Globus pallidus (tissue), 1 donor: ENCODE measurements at regions not wholly inside any gene's neighbourhood (a gene's known extent, or its start where the extent isn't known, plus 50 kb on each side); places are given as distances from the start of the nearest gene placed in this dataset.
"Not testable (repeated sequence)": the region's sequence is repeated elsewhere in the genome, so short reads cannot be mapped to it uniquely, and the experiment has no call there.

Source experiments
- DNase-seq: peaks from one replicate; pipeline ENCODE4 v3.0.0-alpha.2; 2015; ENCODE audit warnings: low spot score

DNA sequence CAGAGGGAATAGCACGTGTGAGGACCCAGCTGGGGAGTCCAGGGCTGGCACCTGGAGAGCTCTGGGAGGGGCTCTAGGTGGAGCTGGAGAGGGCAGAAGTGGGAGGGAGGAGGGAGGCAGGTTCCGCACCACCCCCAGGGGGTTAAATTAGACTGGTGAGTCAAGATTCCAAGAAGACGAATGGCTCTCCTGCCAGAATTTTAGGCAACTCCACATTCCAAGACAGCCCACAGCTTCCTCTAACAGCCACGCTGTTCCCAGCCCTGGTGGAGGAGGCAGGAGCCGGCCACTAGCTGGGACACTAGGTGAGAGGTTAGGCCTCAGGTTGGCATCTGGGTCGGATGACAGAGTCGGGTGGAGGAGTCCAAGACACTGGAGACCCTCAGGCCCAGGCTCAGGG is 60.2 kb downstream of the TFAP2C start:
- no peak for DNase-seq

DNA sequence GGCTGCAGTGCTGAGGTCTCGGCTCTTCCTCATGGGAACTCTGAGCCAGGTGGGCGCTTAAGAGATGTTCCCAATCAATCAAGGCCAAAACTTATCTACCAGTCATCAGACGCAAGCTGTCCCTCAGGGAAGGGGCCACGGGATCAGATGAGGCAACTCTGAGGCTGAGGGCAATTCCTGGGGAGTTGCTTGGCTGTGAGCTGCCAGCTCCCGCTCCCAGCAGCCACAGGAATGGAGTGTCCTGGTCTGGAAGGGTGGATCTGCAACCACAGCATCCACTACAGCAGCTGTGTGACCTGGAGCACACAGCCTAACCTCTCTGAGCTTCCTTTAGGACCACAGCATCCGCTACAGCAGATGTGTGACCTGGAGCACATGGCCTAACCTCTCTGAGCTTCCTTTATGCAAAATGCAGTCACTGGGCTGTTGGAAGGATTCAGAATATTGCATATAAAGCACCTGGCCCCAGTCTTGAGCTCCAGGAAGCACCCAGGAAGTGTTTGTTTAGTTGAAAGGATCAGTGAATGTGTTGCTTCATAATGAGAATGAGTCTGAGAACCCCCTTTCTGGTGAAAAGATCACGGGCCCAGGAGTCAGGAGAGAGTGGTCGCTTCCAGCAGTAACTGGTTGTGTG is 60.9 kb downstream of the TFAP2C start:
- DNase-seq = no peak

DNA sequence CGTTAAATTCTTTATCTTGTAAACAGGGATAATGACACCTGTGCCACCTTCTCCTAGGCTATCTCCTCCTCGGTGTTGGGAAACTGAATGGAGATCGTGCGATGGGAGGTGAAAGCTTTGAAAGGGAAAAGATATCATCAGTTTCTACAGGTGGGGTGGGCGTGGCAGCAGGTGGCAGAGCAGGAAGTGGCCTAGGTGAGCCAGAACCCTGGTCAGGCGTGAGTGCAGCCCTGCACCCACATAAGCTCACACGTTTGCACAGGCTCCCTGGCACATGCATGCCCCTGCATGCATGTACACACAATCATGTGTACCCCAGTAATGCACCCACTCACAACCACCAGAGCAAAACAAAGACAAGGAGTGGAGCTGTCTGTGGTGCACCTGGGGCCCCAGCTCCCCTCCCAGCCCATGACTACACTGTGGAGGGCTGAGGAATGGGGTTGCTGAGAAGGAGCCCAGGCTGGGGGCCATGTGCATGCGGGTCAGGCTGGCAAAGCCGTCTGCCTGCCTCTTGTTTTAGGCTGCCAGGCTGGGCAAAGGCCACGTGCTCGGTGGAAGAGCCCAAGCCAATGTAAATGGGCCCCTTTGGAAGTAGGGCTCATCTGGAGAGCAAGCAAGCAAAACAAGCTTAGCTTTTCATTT is 61.5 kb downstream of the TFAP2C start:
- no peak for DNase-seq

DNA sequence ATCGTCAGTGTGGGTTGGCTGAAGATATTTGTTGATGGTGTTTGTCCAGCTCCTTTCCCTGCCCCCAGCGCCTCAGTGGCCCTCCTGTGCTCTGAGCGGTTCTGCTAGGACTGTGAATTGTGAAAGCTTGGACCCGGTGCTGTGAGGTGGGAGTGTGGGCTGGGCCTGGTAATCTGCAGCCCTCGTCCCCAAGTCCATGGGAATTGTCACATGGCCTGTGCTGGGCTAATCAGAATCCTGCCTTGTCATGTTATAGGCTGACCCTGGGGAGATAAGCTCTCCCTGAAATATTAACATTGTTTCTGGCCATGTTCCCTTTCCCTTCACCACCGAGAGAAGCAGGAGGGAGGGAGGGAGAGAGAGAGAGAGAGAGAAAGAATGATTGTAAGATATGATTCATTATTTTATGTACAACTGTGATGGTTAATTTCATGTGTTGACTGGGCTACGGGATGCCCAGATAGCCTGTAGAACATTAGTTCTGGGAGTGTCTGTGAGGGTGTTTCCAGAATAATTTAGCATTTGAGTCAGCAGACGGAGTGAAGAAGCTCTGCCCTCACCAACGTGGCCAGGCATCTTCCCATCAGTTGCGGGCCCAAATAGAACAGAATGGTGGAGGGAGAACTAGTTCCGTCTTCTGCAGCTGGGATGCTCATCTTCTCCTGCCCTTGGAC is 62.4 kb downstream of the TFAP2C start:
- DNase-seq = no peak

GRCh38 chr20:56693217-56693616 is 64.1 kb downstream of the TFAP2C start:
- DNase-seq = no peak

GRCh38 chr20:56697476-56697875 is 68.4 kb downstream of the TFAP2C start:
- no peak for DNase-seq

DNA sequence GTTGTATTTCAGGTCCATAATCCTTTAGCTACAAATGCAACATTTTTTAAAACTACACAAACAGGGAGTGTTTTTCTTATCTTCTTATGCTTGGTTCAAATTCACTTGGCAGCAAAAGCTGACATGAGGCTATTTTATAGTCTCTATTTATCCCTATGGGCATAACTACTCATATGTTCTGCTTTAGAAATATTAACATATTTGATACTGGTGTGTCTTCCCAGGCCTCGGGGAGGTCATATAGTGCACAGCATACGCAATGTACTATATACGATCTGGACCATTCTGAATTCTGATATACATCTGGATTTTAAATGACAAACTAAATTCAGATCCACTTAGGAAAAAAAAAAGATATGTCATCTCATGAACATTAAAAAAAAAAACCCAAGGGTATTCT is 69.2 kb downstream of the TFAP2C start:
- DNase-seq = no peak

DNA sequence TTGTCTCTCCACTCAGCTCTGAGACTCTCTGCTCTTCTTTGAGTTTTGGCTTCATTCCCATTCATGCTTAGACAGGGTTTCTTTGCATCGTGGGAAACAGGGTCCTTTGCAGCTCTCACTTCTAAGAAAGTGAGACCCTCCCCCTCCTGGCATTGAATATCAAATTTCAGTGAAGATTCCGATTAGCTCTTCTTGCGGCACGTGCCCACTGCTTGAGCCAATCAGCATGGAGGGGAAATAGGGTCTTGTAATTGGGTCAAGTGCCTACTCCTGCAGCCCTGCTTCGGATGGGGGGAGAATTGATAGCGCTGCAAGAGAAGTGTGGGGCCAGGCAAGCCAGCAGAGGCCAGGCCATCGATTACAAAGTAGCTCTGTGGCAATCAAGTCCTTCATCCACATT is 69.6 kb downstream of the TFAP2C start:
- DNase-seq = no peak

DNA sequence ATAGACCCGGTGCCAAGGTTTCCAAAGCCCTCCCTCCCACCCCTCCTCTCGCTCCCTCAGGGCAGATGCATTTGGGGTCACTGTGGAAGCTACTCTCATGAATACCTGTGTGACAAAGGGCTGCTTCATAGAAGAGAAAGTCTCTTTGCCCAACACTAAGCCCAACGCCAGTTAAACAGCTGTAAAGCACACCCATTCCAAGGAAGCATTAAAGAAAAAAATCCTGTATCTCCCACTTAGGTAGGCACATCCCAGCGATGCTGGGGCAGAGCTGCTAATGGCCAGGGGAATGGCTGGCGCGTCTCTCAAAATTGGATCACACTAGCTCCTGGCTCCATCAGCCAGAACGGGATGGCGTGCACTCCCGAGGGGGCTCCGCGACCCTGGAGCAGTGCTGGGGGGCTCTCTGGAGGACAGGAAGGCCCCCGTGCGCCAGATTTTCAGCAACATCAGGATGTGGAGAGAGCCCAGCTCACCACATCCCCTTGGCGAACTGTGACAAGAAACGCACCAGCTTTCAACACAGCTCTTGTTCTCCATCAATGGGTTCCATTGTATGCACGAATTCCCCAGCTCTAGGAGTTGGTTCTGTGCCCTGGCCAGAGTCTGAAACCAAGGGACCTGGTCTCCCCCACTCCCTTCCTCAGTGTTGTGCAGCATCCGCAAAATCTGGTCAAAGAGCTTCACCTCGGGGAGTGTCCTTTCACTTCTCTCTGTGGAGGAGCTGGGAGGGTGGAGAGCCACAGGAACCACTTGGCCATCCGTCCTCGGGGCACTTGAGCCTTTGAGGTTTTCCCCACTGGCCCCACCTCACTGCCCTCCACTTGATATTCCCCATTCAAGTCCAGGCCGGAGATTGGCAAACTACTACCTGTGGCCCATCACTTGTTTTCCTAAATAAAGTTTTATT is 74.1 kb downstream of the TFAP2C start:
- peak; percentile 68 for DNase-seq

GRCh38 chr20:56706867-56707360 is 77.8 kb downstream of the TFAP2C start:
- DNase-seq = no peak

DNA sequence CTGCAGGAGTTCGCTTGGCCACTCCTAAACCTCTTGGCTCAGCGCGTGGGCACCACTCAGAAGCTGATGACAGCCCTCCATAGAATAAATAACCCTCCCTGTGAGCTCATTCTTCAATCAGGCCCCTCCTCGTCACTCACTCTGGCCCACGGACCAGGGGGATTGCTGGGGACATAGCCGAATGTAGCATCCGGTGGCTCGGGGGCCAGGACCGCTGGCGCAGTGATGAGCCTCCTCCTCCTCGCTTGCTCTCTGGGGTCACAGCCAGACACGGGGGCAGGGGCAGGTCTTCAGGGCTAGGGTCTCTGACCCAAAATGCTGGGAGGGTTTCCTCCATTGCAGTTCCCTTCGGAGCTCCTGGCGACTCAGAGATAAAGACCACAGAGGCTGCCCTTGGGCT is 79.9 kb downstream of the TFAP2C start:
- no peak for DNase-seq

DNA sequence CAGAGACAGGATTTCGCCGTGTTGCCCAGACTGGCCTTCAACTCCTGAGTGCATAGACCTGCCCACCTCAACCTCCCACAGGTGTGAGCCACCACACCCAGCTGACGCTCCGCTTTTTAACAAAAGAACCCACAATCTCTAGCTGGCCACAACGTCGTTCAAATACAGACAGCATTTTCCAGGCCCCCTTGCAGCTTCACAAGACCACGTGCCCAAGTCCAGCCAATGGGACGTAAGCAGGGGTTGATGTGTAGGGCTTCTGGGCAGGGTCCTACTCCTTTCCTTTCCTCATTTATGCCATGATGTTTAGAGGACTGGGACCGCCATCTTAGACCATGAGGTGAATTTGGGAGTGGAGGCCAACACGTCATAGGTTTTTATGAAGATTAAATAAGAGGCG is 81.0 kb downstream of the TFAP2C start:
- DNase-seq = no peak

- DNase-seq = not testable (repeated sequence)
These were observed 81.5 kb downstream of the TFAP2C start for GRCh38 chr20:56710577-56710976.

- no peak for DNase-seq
These were observed 81.9 kb downstream of the TFAP2C start for GRCh38 chr20:56711018-56711417.

- no peak for DNase-seq
These were observed 86.2 kb downstream of the TFAP2C start for GRCh38 chr20:56715309-56715708.

- no peak for DNase-seq
These were observed 86.9 kb downstream of the TFAP2C start for GRCh38 chr20:56715902-56716519.

DNA sequence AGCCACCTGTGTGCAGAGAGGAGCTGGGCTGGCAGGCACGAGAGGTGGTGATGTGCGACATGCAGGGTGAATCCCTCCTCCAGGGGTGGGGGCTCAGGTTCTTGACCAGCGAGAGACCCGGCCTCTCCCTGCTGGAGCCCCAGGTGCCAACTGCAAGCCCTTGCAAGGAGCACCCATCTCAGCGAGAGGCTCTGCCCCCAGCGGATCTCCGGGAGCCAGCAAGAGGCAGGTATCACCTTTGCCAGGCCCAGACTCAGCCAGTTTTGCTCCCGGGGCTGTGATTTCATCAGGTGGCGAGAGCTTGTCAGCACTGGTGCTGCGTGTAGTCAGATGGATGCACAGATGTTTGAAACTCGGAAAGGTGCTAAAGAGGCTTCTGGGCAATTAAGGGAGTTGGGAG is 87.7 kb downstream of the TFAP2C start:
- no peak for DNase-seq

DNA sequence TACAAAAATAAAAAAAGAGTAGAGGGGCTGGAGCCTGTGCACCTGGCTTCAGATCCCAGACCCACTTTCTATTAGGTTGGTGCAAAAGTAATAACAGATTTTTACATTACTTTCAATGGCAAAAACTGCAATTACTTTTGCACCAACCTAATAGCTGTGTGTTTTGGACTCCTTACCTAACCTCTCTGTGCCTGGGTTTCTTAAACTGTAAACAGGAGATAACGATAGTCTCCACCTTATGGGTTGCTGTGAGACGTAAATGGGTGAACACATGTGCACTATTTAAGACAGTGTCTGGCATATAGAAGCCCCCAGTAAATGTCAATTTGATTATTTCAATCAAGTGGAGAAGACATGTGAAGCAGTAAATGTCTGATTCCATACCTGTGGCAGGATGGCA is 89.7 kb downstream of the TFAP2C start:
- DNase-seq = no peak

GRCh38 chr20:56720620-56721213 is 91.6 kb downstream of the TFAP2C start:
- DNase-seq = no peak

DNA sequence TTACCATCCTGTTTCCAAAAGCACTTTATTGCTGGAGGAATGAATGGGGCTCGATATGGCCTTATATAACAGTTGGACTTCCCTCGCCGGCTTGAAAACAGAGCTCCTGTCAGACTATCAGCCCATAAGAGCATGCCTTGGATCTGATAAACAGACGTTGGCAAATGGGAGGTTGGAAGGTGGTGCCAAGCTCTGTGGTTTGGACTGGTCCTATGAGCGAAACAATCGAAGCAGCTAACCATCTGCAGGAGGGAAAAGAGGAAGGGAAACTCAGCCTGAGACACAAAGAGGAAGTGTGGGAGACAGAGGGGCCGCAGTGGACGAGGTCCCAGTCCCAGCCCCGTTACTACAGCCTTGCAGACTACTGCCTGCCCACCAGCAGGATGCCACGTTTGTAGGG is 92.9 kb downstream of the TFAP2C start:
- peak; percentile 29 for DNase-seq

GRCh38 chr20:56723331-56723730 is 94.2 kb downstream of the TFAP2C start:
- DNase-seq = no peak
